GM18498 (cell line): ENCODE measurements at regions not wholly inside any gene's neighbourhood (a gene's known extent, or its start where the extent isn't known, plus 50 kb on each side); places are given as distances from the start of the nearest gene placed in this dataset.
"Not testable (repeated sequence)": the region's sequence is repeated elsewhere in the genome, so short reads cannot be mapped to it uniquely, and the experiment has no call there.

ENCODE experiments used
- ATAC-seq: cut with Tn5 transposase; IDR thresholded peaks from one replicate; pipeline ENCODE4 v1.9.1; 2021; ENCODE audit warnings: mild to moderate bottlenecking, moderate library complexity; ENCODE audit not compliant: unreplicated experiment

DNA sequence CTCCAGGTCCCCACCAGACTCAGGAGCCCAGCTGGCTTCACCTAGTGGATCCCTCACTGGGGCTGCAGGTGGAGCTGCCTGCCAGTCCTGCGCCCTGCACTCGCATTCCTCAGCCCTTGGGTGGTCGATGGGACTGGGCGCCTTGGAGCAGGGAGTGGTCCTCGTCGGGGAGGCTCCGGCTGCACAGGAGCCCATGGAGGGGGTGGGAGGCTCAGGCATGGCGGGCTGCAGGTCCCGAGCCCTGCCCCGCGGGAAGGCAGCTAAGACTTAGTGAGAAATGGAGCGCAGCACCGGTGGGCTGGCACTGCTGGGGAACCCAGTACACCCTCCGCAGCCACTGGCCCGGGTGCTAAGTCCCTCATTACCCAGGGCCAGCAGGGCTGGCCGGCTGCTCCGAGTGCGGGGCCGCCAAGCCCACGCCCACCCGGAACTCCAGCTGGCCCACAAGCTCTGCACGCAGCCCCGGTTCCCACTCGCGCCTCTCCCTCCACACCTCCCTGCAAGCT, 203.4 kb downstream of the DSC3 start:
- ATAC-seq: not testable (repeated sequence)

DNA sequence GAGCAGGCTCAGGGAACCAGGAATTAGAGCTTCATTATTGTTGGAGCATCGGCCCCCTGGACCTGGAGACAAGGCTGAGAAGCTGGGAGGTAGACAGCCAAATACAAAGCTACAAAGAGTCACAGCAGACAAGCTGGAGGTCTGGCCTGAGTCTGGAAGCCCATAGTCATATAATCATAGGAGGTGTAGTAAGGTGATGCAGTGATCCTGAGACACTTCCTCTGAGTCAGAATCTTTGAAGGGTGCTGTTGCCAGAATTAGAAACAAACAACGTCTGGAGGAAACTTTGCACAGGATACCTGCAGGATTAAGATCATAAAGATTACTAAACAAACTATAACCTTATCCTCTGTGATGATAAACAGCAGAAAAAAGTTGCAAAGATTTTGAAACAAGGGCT, 213.8 kb downstream of the DSC3 start:
- no peak for ATAC-seq

DNA sequence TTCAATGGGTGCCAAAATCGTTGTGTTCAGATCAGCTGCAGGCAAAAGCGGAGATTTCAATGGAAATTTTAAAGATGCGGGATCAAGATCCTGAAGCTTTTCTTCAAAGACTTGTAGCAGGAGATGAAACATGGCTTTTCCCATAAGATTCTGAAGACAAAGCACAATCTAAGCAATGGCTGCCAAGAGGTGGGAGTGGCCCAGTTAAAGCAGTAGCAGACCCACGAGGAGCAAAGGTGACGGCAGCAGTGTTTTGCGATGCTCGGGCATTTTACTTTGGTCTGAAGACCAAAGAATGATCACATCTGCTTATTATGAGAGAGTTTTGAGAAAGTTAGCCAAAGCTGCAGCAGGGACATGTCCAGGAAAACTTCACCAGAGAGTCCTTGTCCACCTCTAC, 222.9 kb downstream of the DSC3 start:
- no peak for ATAC-seq

DNA sequence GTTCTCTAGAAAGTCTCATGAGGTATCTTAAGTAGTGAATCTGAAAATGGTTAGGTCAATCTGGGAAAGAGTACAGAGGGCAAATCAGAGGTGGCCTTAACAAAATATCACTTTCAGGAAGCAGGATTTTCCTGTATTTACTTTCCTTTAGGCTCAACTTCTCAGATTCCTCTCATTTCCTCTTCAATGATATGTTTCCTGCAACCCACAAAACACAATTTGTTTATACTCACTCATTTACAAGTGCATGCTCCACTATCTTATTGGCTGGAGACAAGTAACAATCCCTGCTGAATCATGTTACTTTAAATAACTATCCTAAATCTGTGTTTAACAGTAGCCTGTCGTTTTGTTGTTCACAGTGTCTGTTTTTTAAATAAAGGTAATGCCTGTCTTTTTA, 228.1 kb downstream of the DSC3 start:
- no peak for ATAC-seq

DNA sequence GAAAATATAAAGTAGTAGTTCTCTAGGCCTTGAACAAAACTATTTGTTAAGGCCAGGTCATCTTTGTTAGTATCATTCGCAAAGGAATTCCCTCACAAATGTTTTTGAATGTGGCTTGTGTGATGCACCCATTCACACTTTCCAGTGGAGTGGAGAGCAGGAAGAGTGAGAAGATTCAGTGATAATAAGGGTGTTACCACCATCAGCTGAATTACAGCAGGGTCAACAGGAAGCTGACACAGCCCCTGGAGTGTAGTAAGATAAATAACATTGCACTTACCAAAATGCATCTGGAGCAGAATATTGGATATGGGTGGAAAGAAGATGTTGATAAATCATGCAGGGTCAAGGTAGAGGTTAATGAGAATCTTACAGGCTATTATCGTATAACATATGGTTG, 231.0 kb downstream of the DSC3 start:
- no peak for ATAC-seq

DNA sequence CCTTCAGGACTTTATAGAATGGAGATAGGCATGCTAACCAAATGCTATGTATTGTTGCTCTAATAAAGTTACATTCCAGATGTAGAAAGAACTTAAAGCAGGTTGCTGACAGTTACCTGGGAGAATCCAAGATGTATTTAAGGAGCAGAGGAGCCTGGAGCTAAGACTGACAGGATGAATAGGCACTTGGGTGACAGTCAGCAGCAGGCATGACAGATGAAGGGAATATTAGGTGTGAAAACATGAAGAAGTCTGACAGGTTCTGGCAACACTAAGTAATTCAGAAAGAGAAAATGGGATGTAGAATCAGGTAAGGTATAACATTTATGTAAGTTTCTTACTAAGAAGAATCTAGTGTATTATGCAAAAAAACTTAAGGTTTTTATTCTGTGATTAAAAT, 232.0 kb downstream of the DSC3 start:
- no peak for ATAC-seq

DNA sequence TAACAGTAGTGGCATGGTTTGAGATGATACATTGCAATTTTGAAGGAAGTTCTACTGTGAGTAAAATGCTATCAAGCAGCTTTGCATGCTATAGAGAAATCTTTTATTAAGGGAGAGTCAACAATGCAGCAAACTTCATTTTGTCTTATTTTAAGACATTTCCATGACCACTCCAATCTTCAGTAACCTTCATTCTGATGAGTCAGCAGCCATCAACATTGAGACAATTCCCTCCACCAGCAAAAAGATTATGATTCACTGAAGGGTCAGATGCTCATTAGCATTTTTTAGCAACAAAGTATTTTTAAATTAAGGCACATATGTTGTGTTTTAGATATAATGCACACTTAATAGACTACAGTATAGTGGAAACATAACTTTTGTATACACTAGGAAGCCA, 235.7 kb downstream of the DSC3 start:
- ATAC-seq: no peak

DNA sequence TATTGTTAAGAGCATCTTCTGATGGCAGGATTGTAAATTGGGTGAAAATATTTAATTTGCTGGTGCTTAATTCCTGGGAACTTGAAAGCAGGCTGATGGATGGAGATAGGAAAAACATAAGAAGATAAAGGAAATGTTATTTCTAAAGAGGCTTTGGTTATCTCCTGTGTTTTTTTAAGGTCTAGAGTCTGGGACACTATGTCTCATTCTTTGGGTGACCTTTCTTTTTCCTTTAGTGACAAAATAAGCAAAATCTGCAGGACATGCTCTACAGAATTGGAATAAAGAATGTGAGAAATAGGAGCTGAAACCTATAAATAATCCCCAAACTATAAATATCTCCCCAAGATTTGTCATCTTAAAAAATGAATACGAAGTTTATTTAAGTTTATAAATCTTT, 241.7 kb downstream of the DSC3 start:
- no peak for ATAC-seq

DNA sequence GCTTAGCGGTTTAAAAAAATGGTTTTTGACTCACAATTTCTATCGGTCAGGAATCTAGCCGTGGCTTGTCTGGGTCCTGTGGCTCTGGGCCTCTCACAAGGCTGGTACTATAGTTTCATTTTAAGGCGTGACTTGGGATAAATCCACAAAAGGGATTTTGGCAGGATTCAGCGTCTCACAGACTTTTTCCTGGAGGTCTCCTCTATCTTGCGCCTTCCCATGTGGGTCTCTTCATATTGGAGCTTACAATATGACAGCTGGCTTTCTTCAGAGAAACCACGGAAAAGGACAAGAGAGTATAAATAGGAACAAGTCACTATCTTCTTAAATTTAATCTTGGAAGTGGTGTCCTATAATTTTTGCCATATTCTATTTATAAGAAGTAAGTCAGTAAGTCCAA, 250.5 kb downstream of the DSC3 start:
- ATAC-seq: no peak

DNA sequence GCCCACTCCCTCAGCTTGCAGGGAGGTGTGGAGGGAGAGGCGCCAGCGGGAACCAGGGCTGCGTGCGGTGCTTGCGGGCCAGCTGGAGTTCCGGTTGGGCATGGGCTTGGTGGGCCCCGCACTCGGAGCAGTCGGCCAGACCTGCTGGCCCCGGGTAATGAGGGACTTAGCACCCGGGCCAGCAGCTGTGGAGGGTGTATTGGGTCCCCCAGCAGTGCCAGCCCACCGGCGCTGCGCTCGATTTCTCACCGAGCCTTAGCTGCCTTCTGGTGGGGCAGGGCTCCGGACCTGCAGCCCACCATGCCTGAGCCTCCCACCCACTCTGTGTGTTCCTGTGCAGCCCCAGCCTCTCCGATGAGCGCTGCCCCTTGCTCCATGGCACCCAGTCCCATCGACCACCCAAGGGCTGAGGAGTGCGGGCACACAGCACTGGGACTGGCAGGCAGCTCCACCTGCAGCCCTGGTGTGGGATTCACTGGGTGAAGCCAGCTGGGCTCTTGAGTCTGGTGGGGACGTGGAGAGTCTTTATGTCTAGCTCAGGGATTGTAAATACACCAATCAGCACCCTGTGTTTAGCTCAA, 254.0 kb downstream of the DSC3 start:
- ATAC-seq: not testable (repeated sequence)

DNA sequence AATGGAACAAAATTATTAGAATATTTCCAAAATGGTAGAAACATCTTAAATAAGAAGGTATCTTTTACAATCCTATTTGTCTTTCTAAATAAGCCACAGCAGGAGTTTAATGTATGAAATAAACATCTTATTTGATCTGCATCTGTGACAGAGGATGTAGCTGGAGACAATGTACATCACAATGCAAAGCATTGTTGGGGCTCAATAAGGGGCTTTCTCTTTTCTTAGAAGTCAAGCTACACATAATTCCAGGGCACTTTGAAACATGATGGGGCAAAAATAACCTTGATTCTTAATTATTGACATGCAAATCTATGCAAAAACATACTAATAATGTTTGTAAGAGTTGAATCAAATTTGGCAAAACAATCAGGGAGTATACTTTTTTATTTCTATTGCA, 255.1 kb downstream of the DSC3 start:
- no peak for ATAC-seq

DNA sequence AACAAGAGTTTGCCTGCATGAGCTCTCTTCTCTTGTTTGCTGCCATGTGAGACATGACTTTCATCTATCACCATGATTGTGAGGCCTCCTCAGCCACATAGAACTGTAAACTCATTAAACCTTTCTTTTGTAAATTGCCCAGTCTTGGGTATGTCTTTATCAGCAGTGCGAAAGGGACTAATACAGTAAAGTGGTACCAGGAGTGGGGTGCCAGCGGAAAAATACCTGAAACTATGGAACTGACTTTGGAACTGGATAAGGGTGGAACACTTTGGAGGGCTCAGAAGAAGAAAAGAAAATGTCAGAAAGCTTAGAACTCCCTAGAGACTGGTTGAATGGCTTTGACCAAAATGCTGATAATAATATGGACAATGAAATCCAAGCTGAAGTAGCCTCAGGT, 260.9 kb downstream of the DSC3 start:
- ATAC-seq: no peak

DNA sequence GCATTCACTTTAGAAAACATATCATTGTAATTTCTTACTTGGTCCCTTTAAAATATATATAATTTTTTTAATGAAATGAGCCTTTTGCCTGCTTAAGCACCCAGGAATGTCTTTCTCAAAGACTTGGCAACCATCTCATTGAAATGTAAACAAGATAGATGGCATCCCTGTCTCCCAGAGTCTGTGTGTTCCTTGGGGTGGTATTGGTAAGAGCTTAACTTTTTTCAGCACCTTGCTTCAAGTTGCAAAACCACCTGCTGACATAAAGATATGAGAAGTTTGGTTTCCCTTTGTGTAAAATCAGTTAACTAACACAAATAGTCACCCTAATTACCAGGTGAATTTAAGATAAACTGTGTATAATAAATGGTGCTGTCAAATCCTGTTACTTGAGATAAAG, 266.9 kb downstream of the DSC3 start:
- no peak for ATAC-seq

DNA sequence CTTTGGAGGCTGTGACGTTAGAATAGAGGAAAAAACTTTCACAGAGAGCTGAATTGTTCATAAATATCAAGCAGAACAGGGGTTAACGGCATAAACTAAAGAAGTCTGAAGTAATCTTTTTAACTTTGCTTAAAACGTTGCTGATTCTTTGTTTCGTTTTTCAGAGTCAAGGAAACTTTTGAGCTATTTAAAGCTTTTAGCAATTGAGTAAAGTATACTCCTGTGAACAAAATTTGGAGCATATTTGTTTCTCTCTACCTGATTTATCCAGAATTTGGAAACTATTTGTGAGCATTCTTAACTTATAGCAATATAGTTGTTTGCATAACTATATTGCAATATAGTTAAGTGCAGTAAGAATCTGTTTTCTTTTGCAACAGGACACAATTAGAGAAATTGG, 270.4 kb downstream of the DSC3 start:
- not testable (repeated sequence) for ATAC-seq

DNA sequence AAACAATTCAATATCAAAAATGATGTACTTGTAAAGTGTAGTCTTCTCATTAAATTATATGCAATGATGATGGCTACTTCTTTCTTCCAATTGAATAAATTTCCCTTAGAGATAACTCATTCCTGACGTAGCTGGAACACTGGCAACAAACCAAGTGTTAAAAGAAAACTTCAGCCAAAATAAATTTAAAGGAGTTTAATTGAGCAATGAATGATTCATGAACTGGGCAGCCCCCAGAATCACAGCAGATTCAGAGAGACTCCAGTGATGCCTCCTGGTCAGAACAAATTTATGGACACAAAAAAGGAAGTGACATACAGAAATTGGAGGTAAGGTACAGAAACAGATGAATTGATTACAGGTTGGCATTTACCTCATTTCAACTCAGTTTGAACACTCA, 276.5 kb downstream of the DSC3 start:
- ATAC-seq: no peak

DNA sequence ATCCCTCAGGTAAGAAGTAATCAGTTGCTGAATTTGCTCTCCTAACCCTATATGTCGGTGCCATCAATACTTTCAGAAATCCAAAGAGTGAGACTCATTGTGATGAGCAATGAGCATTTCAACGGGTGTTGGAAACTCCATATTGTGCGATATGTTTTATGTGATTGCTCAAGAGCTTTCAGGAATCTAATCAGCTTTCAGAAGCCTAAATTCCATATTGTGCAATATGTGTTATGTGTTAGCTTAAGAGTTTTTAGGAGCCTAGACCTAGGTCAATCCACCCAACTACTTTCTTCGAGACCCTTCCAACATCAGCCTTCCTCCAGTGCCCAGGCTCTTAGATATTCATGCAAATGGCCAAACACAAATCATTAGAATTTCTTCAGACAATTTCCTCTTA, 277.3 kb downstream of the DSC3 start:
- no peak for ATAC-seq

DNA sequence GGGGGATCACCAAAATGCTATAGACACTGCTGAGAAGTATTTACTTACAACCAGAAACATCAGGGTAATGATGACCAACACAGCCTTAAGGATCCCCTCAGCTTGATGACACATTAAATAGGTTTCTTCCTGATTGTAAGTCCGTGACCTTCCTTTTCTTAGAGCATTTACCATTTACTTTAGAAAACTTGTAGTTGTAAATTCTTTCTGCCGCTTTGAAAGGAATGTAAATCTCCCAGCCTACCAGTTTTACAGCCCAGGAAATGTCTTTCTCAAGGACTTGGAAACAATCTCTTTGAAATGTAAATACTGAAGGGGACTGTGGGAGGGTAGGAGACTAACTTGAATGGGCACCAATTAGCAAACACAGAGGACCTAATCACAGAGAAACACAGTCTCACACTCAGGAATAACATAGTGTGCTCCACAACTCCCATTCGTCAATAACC, 278.6 kb downstream of the DSC3 start:
- ATAC-seq: no peak

DNA sequence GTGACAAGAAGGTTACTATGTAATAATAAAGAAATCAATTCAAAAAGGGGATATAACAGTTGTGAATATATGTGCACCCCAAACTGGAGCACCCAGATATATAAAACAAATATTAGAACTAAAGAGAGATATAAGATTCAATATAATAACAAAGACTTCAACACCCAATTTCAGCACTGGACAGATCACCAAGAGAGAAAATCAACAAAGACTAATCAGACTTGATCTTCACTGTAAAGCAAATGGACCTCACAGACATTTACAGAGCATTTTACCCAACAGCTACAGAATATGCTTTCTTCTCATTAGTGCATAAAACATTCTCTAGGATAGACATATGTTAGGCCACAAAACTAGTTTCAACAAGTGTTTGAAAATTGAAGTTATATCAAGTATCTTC, 287.7 kb downstream of the DSC3 start:
- no peak for ATAC-seq

DNA sequence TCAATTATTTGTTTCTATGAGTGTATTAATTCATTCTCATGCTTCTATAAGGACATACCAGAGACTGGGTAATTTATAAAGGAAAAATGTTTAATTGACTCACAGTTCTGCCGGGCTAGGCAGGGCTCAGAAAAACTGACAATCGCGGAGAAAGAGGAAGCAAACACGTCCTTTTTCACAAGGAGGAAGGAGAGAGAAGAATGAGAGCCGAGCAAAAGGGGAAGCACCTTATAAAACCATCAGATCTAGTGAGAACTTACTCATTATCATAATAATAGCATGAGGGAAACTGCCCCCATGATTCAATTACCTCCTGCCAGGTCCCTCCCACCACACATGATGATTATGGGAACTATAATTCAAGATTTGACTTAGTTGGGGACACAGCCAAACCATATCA, 294.0 kb downstream of the DSC3 start:
- ATAC-seq: no peak

DNA sequence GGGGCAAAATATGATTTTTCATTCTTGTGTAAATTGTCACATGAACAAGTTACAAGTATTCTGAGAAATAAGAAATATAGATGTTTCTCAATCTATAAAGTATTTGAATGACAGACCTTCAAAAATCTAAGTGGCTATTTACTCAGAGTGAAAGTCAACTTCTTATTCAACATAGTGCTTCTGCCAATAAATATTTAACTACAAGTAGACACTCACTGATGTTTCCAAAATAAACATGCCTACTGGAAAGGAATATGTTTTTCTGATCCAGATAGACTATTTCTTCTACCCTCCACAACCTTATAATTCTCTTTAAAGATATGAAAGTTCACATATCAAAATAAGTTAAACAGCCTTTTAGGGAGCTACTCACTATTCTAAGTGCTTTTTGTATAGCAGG, 296.3 kb downstream of the DSC3 start:
- ATAC-seq: no peak

DNA sequence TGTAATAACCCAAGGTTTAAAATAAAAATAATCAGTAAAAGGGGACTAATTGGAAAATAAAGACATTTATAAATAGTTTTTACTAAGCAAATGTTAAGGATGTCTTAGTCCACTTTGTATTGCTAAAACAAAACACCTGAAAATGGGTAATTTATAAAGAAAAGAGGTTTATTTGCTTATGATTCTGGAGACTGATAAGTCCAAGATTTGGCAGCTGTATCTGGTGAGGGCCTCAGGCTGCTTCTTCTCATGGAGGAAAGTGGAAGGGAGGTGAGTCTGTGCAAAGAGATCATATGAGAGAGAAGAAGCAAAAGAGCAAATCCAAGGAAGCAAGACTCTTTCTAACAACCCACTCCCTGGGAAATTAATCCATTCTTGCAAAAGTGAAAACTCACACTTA, 299.5 kb downstream of the DSC3 start:
- ATAC-seq: no peak

DNA sequence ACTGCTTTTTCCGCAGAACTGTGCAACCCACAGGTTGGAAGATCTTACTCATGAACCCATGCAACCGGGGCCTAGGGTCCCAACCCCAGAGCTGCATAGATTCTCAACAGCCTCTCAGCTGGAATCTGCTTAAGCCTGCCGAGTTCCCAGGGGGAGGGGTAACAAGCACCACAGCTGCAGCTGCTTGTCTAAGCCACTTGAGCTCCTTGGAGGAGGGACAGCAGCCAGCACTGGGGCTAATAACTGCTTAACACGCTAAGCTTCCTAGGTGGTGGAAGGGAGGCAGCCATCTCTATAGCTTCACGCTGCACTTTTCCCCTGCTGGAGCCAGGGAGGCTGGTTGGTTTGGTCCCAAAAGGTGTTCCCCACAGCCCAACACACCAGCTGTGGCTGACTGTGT, 311.6 kb downstream of the DSC3 start:
- no peak for ATAC-seq

DNA sequence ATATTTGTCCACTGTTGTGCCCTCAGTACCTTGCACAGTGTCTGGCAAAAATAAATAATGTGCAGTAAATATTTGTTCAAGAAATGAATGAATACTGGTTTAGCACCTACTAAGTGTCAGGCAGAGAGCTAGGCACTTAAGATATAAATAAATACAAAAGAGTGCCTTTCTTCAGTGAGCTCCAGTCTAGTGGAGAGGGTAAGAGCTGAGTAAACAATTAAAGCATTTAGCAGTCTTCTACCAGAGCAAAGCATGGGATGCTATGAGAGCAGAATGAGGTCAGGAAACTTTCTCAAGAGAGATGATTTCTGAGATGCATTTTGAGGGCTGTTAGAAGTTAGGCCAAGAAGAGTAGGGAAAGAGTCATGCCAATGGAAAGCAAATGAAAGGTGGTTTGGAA, 314.7 kb downstream of the DSC3 start:
- no peak for ATAC-seq
